ENCODE measurements at regions not wholly inside any gene's neighbourhood (a gene's known extent, or its start where the extent isn't known, plus 50 kb on each side); places are given as distances from the start of the nearest gene placed in this dataset.

GRCh38 chr5:28234356-28234968, 1196.1 kb upstream of the CDH9 start:
- TF ChIP-seq POLR2A (IDR thresholded peaks at IDR 0.05; ENCODE audit: low read depth) (no peak), CTCF (IDR thresholded peaks at IDR 0.05) (no peak)
